HG03280 (cell line): ENCODE measurements at regions not wholly inside any gene's neighbourhood (a gene's known extent, or its start where the extent isn't known, plus 50 kb on each side); places are given as distances from the start of the nearest gene placed in this dataset.

Experiments
- ATAC-seq: cut with Tn5 transposase; IDR thresholded peaks from one replicate; pipeline ENCODE4 v1.9.1; 2021; ENCODE audit warnings: mild to moderate bottlenecking, moderate library complexity; ENCODE audit not compliant: unreplicated experiment

DNA sequence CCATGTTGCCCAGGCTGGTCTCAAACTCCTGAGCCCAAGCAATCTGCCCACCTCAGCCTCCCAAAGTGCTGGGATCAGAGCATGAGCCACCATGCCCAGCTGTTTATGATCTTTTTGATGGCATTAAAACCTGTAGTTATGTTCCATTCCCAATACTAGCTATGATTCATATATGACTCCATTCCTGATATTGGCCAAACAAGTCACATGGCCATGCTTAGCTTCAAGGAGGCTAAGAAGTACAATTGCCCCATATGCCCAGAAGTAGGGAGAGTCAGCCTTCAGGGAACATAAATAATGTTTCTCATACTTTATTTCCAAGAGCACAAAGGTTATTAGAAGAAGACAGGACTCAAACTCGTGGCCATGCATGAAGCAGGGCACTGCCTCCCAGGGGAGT lies 132.4 kb upstream of the RAB6C start:
- no peak for ATAC-seq

DNA sequence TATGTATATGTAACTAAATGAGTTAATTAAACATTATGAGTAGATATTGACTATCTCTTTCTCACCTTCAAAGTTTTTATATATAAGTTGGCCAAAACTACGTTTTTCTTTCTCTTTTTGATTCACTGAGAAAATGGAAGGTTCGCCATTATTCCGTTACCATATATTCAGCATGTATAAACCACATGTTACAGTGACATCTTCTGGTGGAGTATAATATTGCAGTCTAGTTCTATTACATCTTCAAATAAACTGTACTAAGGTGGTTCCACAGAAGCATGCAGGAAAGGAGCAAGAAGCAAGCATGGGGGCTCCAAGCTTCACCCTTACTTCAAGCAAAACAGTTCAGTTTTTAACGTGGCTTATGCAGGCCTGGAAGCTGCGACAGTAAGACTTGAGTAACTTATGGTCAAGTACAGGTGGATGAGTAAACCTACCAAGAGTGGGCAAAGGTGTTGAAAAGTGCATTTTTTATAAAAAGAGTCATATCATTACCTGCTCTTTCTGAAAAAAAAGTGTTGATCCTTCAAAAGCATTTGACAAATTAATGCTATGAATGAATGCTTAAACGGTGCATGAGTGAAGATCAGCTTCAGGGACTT lies 129.8 kb upstream of the RAB6C start:
- peak; percentile 87 for ATAC-seq

DNA sequence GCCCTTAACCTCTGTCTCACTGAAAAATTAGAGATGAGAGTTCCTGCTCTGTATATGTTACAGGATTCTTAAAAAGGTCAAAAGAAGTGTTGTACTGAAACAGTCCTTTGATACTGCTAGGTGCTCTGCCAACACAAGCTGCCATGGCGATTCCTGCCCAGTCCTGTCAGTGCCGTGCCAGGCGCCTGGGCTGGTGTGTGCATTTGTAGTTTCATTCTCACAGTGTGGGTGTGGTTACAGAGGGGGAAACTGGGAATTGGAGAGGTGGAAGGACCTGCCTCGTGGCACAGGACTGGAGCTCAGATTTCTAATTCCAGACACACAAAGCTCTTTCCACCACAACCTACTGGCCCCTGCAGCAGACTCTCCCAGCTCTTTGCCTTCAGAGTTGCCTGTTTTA lies 122.3 kb upstream of the RAB6C start:
- ATAC-seq, result no peak

DNA sequence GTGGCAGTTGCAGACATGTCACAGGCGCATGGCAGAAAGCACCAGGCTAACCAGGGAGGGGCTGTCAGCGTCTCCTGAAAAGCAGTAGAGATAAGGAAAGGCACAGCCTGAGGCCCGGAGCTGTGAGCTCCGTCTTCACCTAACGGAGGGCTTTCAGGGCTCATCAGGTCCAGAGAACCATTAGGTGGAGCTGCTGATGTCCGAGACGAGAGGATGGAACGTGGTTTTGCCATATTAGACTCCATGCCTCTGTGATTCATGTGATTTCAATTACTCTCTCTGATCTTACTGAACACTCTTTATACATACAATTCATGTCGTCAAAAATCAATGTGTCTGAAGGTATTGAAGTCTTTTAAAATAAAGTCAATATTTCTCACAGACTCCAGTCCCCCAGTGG lies 120.3 kb upstream of the RAB6C start:
- ATAC-seq, result no peak

DNA sequence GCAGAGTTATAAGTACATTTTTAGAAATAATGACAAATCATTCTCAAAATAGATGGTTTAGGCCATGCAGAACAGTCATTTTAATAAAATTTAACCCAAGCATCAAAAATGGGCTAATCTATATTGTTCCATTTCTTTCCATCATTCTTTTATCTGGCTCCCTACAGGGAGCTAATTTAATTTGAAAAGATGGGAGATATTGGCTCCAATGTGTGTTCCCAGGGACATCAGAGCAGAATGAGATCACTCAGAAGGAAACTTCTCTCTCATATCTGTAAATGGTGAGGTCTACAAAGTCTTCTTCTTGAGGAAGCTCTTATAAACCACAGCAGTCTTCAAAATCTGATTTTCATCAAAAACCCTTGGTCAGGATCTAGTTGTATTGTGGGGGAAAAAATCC lies 119.4 kb upstream of the RAB6C start:
- ATAC-seq, result no peak

DNA sequence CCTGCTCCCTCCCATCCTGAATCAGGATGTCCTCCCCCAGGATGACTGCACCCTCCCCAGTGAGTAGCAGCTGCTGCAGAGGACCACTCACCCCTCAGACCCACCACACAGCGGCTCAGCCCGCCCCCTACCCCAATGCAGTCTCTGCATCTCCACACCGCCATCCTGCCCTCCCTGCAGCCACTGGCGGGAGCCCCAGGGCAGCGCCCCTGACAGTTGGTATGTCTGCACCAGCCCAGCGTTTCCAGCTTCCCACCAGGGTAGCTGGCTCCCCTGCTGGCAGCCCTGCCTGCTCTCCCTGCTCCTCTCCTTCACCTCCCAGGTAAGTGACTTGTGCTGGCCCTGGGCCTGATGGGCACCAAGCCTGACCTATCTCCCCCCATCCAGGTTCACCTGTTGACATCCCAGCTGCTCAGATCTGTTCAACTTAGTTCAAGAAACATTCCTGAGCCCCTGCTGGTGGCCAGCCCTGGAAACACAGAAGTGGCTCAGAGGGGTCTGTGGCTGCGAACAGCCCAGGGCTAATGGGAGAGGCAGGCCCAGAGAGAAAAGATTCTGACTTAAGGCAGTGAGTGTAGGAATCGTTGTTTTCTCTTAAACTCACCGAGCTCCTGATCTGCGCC lies 117.7 kb upstream of the RAB6C start:
- ATAC-seq, result no peak

GRCh38 chr2:129862668-129863067 lies 116.8 kb upstream of the RAB6C start:
- ATAC-seq, result no peak

- no peak for ATAC-seq
Measured at GRCh38 chr2:129863350-129863749, 116.1 kb upstream of the RAB6C start.

DNA sequence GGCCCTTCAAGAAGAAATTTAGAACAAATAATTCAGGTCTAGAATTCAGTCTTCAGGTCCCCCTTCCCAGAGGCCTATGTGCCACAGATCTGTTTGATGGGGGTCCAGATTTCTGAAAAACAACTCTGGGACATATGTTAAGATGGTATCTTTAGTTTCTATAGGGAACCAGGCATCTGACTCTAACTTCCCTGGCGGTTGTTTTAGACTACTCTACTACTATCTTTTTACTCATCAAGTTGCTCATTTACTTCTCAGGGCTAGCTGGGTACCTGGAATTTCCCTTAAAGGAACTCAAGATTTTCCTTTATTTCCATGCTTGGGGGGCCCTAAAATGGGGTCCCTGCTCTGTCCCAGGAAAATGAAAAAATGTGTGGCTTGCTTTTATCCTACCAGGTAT lies 114.7 kb upstream of the RAB6C start:
- ATAC-seq, result no peak

DNA sequence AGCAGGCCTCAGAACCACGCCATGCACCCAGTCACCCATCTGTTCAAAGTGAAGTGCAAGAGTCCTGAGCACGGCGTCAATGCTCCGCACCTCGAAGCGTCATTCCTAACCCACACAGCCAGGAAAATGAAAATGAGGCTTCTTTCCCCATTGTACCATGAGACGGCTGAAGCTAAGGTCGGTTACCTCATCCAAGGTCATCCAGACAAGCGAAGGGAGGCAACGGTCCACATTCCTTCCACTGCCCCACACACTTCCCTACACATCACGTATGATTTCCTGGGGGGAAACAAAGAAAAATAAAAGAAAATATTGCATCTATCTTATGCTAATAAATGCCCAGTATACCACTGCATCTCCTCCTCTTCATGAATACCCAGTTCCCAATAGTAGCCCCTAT lies 113.5 kb upstream of the RAB6C start:
- ATAC-seq, result no peak

DNA sequence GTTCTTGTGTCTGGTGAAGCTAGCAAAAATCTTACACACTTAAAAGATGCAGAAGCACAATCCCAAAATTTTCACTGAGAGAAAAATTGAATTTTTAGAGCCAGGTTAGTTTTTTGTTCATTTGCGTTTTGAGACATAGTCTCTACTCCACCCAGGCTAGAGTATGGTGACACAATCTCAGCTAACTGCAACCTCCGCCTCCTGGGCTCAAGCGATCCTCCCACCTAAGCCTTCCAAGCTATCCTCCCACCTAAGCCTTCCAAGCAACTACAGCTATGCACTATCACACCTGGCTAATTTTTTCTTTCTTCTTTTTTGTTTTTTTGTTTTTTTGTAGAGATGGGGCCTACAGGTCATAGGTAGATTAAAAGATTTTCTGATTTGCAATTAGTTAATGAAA lies 113.1 kb upstream of the RAB6C start:
- no peak for ATAC-seq

DNA sequence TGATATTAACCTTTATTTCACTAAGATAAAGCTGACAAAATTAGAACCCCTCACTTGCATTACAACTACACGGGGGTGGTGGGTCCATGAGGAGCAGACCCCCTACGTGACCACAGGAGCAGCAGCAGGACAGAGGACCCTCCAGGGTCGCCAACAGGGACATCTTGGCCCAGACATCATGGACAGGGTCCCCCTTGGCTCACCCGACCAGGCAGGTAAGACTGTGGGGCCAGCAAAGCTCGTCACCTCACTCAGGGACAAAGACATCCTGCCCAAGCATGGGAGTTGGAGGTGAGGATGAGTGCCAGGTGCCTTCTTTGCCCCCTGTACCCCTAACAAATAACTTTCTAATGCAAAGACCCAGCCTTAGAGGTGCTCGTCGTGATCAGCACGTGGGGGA lies 111.3 kb upstream of the RAB6C start:
- ATAC-seq, result no peak

GRCh38 chr2:129870685-129871241 lies 108.7 kb upstream of the RAB6C start:
- ATAC-seq, result no peak

- ATAC-seq, result no peak
Measured at GRCh38 chr2:129872446-129872845, 107.0 kb upstream of the RAB6C start.

GRCh38 chr2:129876541-129876940 lies 102.9 kb upstream of the RAB6C start:
- no peak for ATAC-seq

- peak; percentile 61 for ATAC-seq
Measured at GRCh38 chr2:129877289-129877741, 102.2 kb upstream of the RAB6C start.

DNA sequence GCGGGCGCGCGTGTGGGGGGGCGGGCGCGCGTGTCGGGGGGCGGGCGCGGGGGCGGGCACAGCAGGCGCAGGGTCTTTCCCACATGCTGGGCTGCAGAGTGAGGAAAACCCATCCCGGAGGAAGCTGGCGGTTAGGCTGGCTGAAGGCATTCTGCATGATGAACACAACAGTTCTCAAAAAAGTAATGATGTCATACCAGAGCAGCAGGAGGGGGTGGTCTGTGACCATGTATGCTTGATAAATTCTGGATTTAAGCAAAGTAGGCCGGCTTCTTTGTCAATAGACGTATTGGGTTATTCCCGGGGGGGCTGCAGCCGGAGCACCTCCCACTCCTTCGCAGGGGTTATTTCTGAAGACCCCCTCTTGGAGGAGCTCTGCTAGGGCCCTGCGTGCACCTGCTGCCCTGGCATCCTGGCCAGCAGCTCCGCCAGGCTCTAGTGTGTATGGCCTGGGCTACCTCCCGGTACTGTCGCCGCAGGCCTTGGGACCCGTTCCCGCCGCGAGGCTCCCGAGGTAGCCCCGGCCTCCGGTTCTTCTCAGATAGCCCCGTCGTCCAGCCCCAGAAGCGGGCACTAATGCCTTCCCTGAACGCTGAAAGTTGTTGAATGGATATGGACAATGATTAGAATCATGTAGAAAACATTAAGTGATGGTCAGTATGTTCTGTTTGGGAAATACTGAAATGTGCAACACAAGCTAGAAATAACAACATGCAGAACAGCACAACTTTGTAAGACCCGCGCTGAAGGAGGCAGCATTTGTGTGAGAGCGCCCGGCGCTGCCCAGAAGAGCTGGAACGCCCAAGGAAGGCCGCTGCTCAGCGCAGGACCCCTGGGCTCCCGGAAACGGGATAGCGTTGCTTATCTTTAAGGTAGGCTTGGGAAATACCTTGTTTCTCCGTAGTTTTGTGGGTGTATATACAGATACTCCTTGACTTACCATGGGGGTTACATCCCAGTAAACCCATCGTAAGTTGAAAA lies 101.4 kb upstream of the RAB6C start:
- peak; percentile 38 for ATAC-seq

GRCh38 chr2:129879614-129880180 lies 99.8 kb upstream of the RAB6C start:
- no peak for ATAC-seq

DNA sequence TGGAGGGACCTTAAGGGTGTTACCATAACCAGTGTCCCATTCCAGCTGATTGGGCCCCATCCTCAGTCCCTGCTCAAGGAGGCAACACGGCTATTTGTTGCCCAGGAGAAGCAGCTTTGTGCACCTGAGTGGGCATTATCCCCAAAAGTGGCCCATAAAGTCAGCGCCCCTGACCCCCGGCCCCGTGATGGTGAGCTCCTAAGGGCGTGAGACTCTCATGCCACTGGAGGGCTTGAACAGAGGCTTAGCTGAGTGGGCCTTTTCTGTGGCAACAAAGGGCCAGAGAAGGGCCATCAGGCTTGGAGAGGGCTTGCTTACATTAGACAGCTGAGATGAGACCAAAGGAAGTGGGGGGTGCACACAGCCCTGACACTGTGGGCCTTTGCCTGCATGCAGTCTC lies 99.2 kb upstream of the RAB6C start:
- ATAC-seq, result no peak

DNA sequence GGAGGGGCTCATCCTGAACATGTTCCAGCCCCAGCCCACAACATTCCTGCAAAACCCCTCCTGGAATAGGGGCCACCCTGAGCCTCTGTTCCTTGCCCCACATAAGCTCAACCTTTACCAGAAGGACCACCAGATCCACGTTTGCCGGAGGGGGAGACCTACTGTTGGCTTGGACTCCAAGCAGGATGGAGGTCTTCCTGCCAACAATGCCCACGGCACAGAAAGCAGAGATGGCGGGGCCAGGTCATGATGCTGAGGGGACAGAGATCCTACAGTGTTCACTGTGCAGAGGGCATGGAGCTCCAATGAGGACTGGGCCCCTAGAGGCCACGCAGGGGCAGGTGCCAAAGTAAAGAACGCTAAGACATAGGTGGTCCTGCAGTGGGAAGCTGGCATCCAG lies 98.5 kb upstream of the RAB6C start:
- no peak for ATAC-seq

GRCh38 chr2:129881786-129882396 lies 97.6 kb upstream of the RAB6C start:
- no peak for ATAC-seq
